Kidney epithelial cell (primary cell): ENCODE measurements at regions not wholly inside any gene's neighbourhood (a gene's known extent, or its start where the extent isn't known, plus 50 kb on each side); places are given as distances from the start of the nearest gene placed in this dataset.

Source experiments
- DNase-seq: peaks from one replicate; pipeline ENCODE4 v3.0.0-alpha.2; 2010; ENCODE audit warnings: low read depth
- H3K27me3 ChIP-seq: 2 replicates; pipeline ENCODE4 v1.6.0; 2011; ENCODE audit warnings: low read length; ENCODE audit not compliant: control insufficient read depth, insufficient read depth
- H3K36me3 ChIP-seq: 2 replicates; pipeline ENCODE4 v1.5.1; 2011; ENCODE audit warnings: low read length; ENCODE audit not compliant: control insufficient read depth, insufficient read depth
- H3K4me3 ChIP-seq: 2 replicates; pipeline ENCODE4 v1.5.1; 2011; ENCODE audit warnings: low read depth, mild to moderate bottlenecking, control low read depth, low read length
- TF ChIP-seq, protein P1 (sequence below): IDR thresholded peaks from 2 replicates; pipeline ENCODE4 v1.5.1; 2011; ENCODE audit warnings: mild to moderate bottlenecking, moderate library complexity, low read length, control low read depth, inconsistent platforms; ENCODE audit not compliant: insufficient read depth, poor library complexity, severe bottlenecking

DNA sequence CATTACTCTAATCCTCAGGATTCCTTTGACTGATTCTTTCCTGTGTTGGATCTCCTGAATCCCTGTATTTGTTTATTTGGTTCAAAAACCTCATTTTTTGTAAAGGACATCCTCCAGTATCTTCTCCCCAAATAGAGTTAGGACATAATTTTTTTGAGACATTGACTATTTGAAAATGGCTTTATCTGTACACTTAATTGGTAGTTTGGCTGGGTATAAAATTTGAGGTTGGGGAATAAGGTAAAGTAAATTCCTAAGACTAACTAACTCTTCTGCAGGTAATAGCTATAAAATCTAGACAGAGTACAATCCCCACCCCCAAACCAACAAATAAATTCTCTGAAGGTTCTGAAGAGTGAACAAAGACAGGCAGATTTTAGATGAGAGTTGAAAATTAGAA lies 114.4 kb downstream of the CTTN start:
- H3K27me3 ChIP-seq: no peaks in the 10 kb centered on the region
- TF ChIP-seq, protein P1, sequence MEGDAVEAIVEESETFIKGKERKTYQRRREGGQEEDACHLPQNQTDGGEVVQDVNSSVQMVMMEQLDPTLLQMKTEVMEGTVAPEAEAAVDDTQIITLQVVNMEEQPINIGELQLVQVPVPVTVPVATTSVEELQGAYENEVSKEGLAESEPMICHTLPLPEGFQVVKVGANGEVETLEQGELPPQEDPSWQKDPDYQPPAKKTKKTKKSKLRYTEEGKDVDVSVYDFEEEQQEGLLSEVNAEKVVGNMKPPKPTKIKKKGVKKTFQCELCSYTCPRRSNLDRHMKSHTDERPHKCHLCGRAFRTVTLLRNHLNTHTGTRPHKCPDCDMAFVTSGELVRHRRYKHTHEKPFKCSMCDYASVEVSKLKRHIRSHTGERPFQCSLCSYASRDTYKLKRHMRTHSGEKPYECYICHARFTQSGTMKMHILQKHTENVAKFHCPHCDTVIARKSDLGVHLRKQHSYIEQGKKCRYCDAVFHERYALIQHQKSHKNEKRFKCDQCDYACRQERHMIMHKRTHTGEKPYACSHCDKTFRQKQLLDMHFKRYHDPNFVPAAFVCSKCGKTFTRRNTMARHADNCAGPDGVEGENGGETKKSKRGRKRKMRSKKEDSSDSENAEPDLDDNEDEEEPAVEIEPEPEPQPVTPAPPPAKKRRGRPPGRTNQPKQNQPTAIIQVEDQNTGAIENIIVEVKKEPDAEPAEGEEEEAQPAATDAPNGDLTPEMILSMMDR: no peak
- no peaks in the 10 kb centered on the region for H3K36me3 ChIP-seq
- DNase-seq: no peak
- no peak overlapping the region for H3K4me3 ChIP-seq

DNA sequence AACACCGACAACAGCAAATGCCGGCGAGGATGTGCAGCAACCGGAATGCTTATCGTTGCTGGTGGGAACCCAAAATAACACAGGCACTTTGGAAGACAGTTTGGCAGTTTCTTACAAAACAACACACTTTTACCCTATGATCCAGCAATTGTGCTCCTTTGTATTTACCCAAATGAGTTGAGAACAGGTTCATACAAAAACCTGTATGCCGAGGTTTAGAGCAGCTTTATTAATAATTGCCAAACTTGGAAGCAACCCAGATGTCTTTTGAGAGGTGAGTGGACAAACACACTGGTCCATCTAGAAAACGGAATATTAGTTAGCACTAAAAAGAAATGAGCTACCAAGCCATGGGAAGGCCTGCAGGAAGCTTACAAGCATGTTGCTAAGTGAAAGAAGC lies 118.9 kb downstream of the CTTN start:
- Histone ChIP-seq H3K4me3 (no peak overlapping the region), H3K27me3 (peaks cover 2% of the 10 kb centered on the region), H3K36me3 (no peaks in the 10 kb centered on the region)
- TF ChIP-seq, protein P1: no peak
- DNase-seq: no peak

DNA sequence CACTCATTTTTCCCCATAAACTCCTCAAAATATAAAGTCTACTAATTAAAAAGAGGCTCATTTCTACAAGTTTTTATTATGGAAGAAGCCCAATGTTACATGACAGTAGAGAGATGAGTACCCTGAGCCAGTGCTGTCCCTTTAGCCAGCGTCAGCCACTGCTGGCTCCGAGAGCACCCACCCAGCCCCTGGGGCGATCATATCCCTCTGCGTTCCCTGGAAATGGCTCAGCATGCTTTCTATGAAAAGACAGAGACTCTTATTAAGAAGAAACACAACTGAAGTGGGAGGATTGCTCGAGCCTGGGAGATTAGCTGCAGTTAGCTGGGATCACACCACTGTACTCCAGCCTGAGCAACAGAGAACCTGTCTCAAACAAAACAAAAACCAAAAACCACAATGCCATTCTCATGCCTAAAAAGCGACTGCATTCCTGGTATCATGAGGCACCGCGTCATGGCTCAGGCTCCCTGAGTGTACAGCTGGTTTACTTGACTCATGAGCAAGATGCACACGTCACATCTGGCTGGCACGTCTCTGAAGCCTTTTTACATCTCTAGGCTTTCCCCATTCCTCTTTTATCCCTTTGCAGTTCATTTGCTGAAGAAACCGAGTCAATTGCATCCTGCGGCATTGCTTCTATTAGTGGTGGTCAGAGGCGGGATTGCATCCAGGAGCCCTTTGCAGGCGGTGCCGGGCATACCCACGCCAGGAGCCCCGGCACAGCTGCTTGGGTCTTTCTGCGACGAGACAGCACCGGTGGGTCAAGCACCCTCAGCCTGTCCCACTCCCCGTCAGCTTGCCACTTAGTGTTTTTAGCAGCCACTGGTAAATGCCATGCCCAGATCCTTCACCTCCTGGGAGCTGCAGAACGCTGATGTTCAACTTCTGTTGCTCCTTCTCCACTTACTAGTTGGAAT lies 119.9 kb downstream of the CTTN start:
- DNase-seq: peak; percentile 50
- H3K4me3 ChIP-seq: no peak overlapping the region
- TF ChIP-seq, protein P1: no peak
- no peaks in the 10 kb centered on the region for H3K36me3 ChIP-seq
- H3K27me3 ChIP-seq: peaks cover 8% of the 10 kb centered on the region

DNA sequence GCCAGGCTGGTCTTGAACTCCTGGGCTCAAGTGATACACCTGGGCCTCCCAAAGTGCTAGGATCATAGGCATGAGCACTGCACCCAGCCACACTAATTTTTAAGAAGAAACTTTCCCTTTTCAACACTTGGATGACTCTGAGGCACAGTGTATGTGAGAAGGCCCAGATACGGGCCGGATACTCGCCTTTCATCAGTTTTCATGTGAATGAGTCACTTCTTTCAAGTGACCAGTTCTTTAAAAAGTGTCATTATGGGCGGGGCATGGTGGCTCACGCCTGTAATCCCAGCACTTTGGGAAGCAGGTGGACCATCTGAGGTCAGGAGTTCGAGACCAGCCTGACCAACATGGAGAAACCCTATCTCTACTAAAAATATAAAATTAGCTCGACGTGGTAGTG lies 120.8 kb downstream of the CTTN start:
- Histone ChIP-seq H3K36me3 (no peaks in the 10 kb centered on the region), H3K4me3 (no peak overlapping the region), H3K27me3 (peaks cover 8% of the 10 kb centered on the region)
- TF ChIP-seq, protein P1: no peak
- DNase-seq: no peak

DNA sequence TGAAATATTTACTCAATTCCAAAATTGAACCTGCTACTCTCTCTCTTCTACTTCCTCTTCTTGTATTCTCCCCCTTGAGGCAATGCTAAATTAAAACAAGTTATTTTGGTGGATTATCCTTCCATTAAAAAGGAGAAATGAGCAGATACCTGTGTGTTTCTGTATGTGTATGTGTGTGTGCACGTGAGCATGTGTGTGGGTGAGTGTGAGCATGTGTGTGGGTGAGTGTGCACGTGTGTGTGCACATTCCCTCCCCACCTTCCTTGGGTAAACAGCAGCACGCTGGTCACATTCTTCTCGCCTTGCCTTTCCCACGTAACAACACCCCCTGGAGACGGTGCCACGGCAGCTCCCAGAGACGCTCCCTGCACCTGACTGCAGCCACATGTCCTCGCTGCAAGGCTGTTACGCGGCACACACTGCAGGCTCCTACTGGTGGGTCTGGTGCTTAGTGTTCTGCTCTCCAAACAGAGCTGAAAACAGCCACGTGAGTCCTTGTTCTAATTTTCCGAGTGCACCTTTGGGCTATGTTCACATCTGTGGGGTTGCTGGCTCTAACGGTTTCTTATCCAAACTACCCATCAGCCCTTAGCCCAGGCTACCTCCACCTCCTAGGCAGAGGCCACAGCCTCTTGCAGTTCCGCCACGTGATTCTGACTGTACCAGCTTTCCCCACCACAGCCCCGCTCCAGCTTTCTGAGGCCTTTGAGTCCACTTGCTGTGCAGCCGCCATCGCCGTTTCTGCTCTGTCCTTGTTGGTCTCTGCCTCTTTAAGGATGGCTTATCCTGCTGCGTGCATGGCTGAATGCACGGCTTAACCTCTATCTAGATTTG lies 123.4 kb downstream of the CTTN start:
- H3K4me3 ChIP-seq: no peak overlapping the region
- no peak for DNase-seq
- peaks cover 8% of the 10 kb centered on the region for H3K27me3 ChIP-seq
- TF ChIP-seq, protein P1: no peak
- H3K36me3 ChIP-seq: no peaks in the 10 kb centered on the region

DNA sequence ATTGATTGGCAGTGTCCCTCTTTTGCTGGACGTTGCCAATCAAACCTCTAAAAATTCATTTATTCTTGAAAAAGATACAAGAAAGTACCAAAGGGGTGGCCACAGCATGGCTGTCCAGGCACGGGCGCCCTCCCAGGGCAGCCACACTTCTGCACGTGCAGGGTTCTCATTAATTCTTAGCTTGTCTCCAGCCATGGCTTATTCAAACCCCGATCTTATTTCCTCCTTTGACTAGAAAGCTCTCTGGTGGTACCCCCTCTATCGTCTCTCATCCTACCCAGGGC lies 123.9 kb downstream of the CTTN start:
- TF ChIP-seq, protein P1: no peak
- Histone ChIP-seq H3K27me3 (peaks cover 8% of the 10 kb centered on the region), H3K36me3 (no peaks in the 10 kb centered on the region), H3K4me3 (no peak overlapping the region)
- no peak for DNase-seq
